ACC112 (cell line): ENCODE measurements at regions not wholly inside any gene's neighbourhood (a gene's known extent, or its start where the extent isn't known, plus 50 kb on each side); places are given as distances from the start of the nearest gene placed in this dataset.
"Not testable (repeated sequence)": the region's sequence is repeated elsewhere in the genome, so short reads cannot be mapped to it uniquely, and the experiment has no call there.

Experiments used
- H2AFZ ChIP-seq: fragments of 200-600 bp; sonication (generic); one replicate; pipeline ENCODE4 v1.6.0; 2017; ENCODE audit warnings: antibody characterized with exemption, low read length; ENCODE audit not compliant: unreplicated experiment
- H3K27ac ChIP-seq: fragments of 200-600 bp; sonication (generic); 2 replicates; pipeline ENCODE4 v1.5.1; 2014; ENCODE audit warnings: low read depth, mild to moderate bottlenecking, antibody characterized with exemption, low read length, moderate library complexity
- H3K27me3 ChIP-seq: fragments of 200-600 bp; sonication (generic); 2 replicates; pipeline ENCODE4 v1.6.1; 2014; ENCODE audit warnings: mild to moderate bottlenecking, antibody characterized with exemption, low read length, moderate library complexity, mixed read lengths; ENCODE audit not compliant: insufficient read depth
- H3K36me3 ChIP-seq: fragments of 200-600 bp; sonication (generic); 2 replicates; pipeline ENCODE4 v1.6.1; 2016; ENCODE audit warnings: mild to moderate bottlenecking, antibody characterized with exemption, low read length, moderate library complexity, mixed read lengths; ENCODE audit not compliant: insufficient read depth
- H3K4me1 ChIP-seq: fragments of 200-600 bp; sonication (generic); one replicate; pipeline ENCODE4 v1.6.1; 2016; ENCODE audit warnings: low read length, mixed read lengths; ENCODE audit not compliant: insufficient read depth, unreplicated experiment, control insufficient read depth
- H3K4me3 ChIP-seq: fragments of 200-600 bp; sonication (generic); 2 replicates; pipeline ENCODE4 v1.5.1; 2014; ENCODE audit warnings: mild to moderate bottlenecking, low read depth, low read length
- H3K79me2 ChIP-seq: fragments of 200-600 bp; sonication (generic); one replicate; pipeline ENCODE4 v1.6.0; 2016; ENCODE audit warnings: low read length; ENCODE audit not compliant: control insufficient read depth, unreplicated experiment, insufficient read depth

GRCh38 chr10:28468707-28469483 lies 64.0 kb upstream of the WAC start:
- Histone ChIP-seq H3K4me3 (no peak overlapping the region), H3K36me3 (no peaks in the 10 kb centered on the region), H3K4me1 (no peaks in the 10 kb centered on the region), H2AFZ (no peak overlapping the region), H3K27ac (no peak overlapping the region), H3K27me3 (no peaks in the 10 kb centered on the region), H3K79me2 (no peaks in the 10 kb centered on the region)

GRCh38 chr10:28470873-28471651 lies 61.9 kb upstream of the WAC start:
- Histone ChIP-seq H3K4me3 (no peak overlapping the region), H3K4me1 (no peaks in the 10 kb centered on the region), H3K27me3 (no peaks in the 10 kb centered on the region), H2AFZ (no peak overlapping the region), H3K27ac (no peak overlapping the region), H3K79me2 (no peaks in the 10 kb centered on the region), H3K36me3 (no peaks in the 10 kb centered on the region)

- Histone ChIP-seq H3K4me1 (no peaks in the 10 kb centered on the region), H3K27ac (no peak overlapping the region), H3K27me3 (0 out of 2 replicates have a peak, but pooled peaks cover 3% of the 10 kb centered on the region), H3K4me3 (no peak overlapping the region), H2AFZ (no peak overlapping the region), H3K79me2 (no peaks in the 10 kb centered on the region), H3K36me3 (no peaks in the 10 kb centered on the region)
Observed at GRCh38 chr10:28471652-28472050, 61.3 kb upstream of the WAC start.

GRCh38 chr10:28478646-28479045 lies 54.3 kb upstream of the WAC start:
- Histone ChIP-seq H3K27ac (no peak overlapping the region), H3K36me3 (no peaks in the 10 kb centered on the region), H3K4me3 (no peak overlapping the region), H3K4me1 (no peaks in the 10 kb centered on the region), H2AFZ (no peak overlapping the region), H3K79me2 (no peaks in the 10 kb centered on the region), H3K27me3 (peaks cover 28% of the 10 kb centered on the region)

- H3K4me3 ChIP-seq, result no peak overlapping the region
- H3K79me2 ChIP-seq, result no peaks in the 10 kb centered on the region
- no peak overlapping the region for H3K27ac ChIP-seq
- H3K27me3 ChIP-seq, result peaks cover 28% of the 10 kb centered on the region
- H3K4me1 ChIP-seq, result no peaks in the 10 kb centered on the region
- H3K36me3 ChIP-seq, result no peaks in the 10 kb centered on the region
- no peak overlapping the region for H2AFZ ChIP-seq
Observed at GRCh38 chr10:28479425-28479865, 53.5 kb upstream of the WAC start.

GRCh38 chr10:28479927-28480627 lies 52.8 kb upstream of the WAC start:
- no peaks in the 10 kb centered on the region for H3K4me1 ChIP-seq
- no peak overlapping the region for H2AFZ ChIP-seq
- H3K79me2 ChIP-seq, result no peaks in the 10 kb centered on the region
- no peaks in the 10 kb centered on the region for H3K36me3 ChIP-seq
- H3K27ac ChIP-seq, result no peak overlapping the region
- peaks cover 28% of the 10 kb centered on the region for H3K27me3 ChIP-seq
- no peak overlapping the region for H3K4me3 ChIP-seq

- Histone ChIP-seq H3K4me1 (no peaks in the 10 kb centered on the region), H2AFZ (no peak overlapping the region), H3K27me3 (peaks cover 28% of the 10 kb centered on the region)
Observed at GRCh38 chr10:28480628-28480965, 52.3 kb upstream of the WAC start.

GRCh38 chr10:28481346-28481745 lies 51.6 kb upstream of the WAC start:
- H3K27ac ChIP-seq, H2AFZ ChIP-seq, H3K4me3 ChIP-seq, H3K36me3 ChIP-seq, H3K4me1 ChIP-seq, H3K79me2 ChIP-seq: not testable (repeated sequence)
- peaks cover 27% of the 10 kb centered on the region for H3K27me3 ChIP-seq

More at GRCh38 chr10:28480628-28480965, 52.3 kb upstream of the WAC start:
- H3K4me3 ChIP-seq, result no peak overlapping the region
- H3K36me3 ChIP-seq, result no peaks in the 10 kb centered on the region
- no peak overlapping the region for H3K27ac ChIP-seq
- no peaks in the 10 kb centered on the region for H3K79me2 ChIP-seq

- Histone ChIP-seq H2AFZ (no peak overlapping the region), H3K27me3 (peaks cover 25% of the 10 kb centered on the region), H3K36me3 (no peaks in the 10 kb centered on the region), H3K4me1 (no peaks in the 10 kb centered on the region), H3K79me2 (no peaks in the 10 kb centered on the region), H3K4me3 (no peak overlapping the region), H3K27ac (no peak overlapping the region)
Observed at GRCh38 chr10:28481968-28482367, 51.0 kb upstream of the WAC start.
